WERI-Rb-1 (cell line): ENCODE measurements at regions not wholly inside any gene's neighbourhood (a gene's known extent, or its start where the extent isn't known, plus 50 kb on each side); places are given as distances from the start of the nearest gene placed in this dataset.

Source experiments
- DNase-seq: peaks from one replicate; pipeline ENCODE4 v3.0.0-alpha.2; 2020
- H3K27ac ChIP-seq: fragments of 250-450 bp; sonication (Bioruptor Pico); 2 replicates; pipeline ENCODE4 v1.5.1; 2020; ENCODE audit warnings: mild to moderate bottlenecking, moderate library complexity
- H3K27me3 ChIP-seq: fragments of 250-450 bp; sonication (Bioruptor Pico); 2 replicates; pipeline ENCODE4 v1.5.1; 2021; ENCODE audit warnings: mild to moderate bottlenecking, low read depth, moderate library complexity; ENCODE audit not compliant: insufficient read depth, severe bottlenecking
- H3K36me3 ChIP-seq: fragments of 250-450 bp; sonication (Bioruptor Pico); 2 replicates; pipeline ENCODE4 v1.5.1; 2020; ENCODE audit warnings: mild to moderate bottlenecking, moderate library complexity
- H3K4me3 ChIP-seq: 2 replicates; pipeline ENCODE4 v1.5.1; 2011; ENCODE audit warnings: low read depth, mild to moderate bottlenecking, control low read depth, low read length
- H3K9me3 ChIP-seq: fragments of 250-450 bp; sonication (Bioruptor Pico); 2 replicates; pipeline ENCODE4 v1.5.1; 2021; ENCODE audit warnings: mild to moderate bottlenecking, moderate library complexity; ENCODE audit not compliant: severe bottlenecking
- TF ChIP-seq, protein P1 (sequence below): IDR thresholded peaks from 2 replicates; pipeline ENCODE4 v1.5.1; 2011; ENCODE audit warnings: low read depth, mild to moderate bottlenecking, control low read depth, inconsistent platforms, low read length

DNA sequence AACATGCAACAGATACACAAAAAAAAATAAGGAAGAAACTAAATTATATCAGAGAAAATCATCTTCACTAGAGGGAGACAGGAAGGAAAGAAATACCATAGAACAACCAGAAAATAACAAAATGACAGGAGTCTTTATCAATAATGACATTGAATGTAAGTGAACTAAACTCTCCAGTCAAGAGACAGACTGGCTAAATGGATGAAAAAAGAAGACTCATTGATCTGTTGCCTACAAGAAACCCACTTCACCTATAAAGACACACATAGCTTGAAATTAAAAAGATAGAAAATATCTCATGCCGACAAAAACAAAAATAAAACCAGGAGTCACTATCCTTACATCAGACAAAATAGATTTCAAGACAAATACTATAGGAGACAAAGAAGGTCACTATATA is 593.1 kb upstream of the USP24 start:
- DNase-seq = no peak
- no peaks in the 10 kb centered on the region for H3K9me3 ChIP-seq
- H3K27me3 ChIP-seq = no peaks in the 10 kb centered on the region
- no peak overlapping the region for H3K27ac ChIP-seq
- no peak overlapping the region for H3K4me3 ChIP-seq
- TF ChIP-seq, protein P1, sequence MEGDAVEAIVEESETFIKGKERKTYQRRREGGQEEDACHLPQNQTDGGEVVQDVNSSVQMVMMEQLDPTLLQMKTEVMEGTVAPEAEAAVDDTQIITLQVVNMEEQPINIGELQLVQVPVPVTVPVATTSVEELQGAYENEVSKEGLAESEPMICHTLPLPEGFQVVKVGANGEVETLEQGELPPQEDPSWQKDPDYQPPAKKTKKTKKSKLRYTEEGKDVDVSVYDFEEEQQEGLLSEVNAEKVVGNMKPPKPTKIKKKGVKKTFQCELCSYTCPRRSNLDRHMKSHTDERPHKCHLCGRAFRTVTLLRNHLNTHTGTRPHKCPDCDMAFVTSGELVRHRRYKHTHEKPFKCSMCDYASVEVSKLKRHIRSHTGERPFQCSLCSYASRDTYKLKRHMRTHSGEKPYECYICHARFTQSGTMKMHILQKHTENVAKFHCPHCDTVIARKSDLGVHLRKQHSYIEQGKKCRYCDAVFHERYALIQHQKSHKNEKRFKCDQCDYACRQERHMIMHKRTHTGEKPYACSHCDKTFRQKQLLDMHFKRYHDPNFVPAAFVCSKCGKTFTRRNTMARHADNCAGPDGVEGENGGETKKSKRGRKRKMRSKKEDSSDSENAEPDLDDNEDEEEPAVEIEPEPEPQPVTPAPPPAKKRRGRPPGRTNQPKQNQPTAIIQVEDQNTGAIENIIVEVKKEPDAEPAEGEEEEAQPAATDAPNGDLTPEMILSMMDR = no peak
- H3K36me3 ChIP-seq = no peaks in the 10 kb centered on the region

DNA sequence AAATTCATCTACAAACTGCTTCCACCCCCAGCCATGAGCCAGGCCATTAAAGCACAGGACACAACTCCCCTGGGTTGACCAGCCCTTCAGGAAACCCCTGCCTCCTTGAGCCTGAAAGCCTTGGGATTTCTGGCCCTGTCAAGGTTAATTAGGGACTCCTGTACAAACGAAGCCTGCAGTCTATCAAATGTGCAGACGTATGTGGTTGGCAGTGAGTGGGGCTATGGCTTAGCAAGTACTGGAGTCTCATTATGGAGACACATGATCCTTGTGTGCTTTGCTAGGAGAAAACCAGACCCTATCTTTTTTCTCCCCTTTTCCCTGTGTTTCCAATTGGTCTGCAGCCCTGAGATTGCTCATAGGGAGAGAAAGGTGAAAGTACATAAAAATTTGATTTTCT is 588.3 kb upstream of the USP24 start:
- Histone ChIP-seq H3K36me3 (no peaks in the 10 kb centered on the region), H3K9me3 (peaks cover 6% of the 10 kb centered on the region), H3K4me3 (no peak overlapping the region), H3K27ac (no peak overlapping the region), H3K27me3 (no peaks in the 10 kb centered on the region)
- DNase-seq = no peak
- TF ChIP-seq, protein P1 = no peak

DNA sequence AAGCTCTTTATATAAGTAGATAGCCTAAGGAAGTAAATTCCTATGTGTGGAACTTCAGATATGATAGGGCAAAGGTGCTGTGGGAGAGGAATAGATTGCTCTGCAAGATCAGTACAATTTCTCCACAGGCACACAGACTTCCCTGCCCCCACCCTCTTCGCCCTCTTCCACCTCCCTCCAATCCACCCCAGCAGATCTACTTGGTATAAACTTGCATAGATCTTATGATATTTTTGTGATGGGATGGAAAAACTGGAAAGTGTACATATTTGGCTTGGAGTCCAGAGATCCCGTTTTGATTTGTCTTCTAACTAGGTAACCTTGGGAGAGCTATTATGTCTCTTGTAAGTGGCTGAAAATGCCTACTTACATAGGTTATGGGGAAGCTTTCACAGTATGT is 586.3 kb upstream of the USP24 start:
- peaks cover 6% of the 10 kb centered on the region for H3K9me3 ChIP-seq
- no peak overlapping the region for H3K4me3 ChIP-seq
- no peaks in the 10 kb centered on the region for H3K27me3 ChIP-seq
- no peak overlapping the region for H3K27ac ChIP-seq
- no peaks in the 10 kb centered on the region for H3K36me3 ChIP-seq
- TF ChIP-seq, protein P1 = no peak
- no peak for DNase-seq

DNA sequence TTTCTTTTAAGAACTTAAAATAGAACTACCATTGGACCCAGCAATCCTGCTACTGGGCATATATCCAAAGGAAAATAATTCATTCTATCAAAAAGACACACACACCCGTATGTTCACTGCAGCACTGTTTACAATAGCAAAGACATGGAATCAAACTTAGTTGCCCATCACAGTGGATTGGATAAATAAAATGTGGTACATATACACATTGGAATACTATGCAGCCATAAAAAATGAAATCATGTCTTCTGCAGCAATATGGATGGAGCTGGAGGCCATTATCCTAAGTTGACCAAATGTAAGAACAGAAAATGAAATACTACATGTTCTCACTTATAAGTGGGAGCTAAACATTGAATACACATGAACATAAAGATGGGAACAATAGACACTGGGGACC is 585.3 kb upstream of the USP24 start:
- Histone ChIP-seq H3K27ac (no peak overlapping the region), H3K9me3 (peaks cover 6% of the 10 kb centered on the region), H3K36me3 (no peaks in the 10 kb centered on the region), H3K27me3 (no peaks in the 10 kb centered on the region), H3K4me3 (no peak overlapping the region)
- DNase-seq = no peak
- TF ChIP-seq, protein P1 = no peak

DNA sequence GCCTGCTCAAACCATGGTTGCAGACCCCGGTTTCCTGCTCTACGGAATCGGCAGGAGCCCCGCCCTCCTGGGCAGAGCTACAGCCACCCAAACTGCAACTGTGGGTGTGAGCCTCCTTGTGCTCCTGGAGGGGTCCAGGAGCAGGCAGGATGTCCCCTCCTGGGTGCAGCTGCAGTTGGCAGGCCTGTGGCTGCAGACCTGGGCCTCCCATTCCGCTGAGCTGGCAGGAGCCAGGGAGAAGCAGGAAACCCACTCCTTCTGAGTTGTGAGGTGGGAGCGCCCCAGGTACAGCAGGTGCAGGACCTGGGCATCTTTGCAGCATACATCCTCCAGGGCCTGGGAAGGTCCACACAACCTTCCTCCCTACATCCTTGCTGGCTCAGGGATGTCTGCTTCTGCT is 578.7 kb upstream of the USP24 start:
- no peak overlapping the region for H3K27ac ChIP-seq
- H3K9me3 ChIP-seq = no peaks in the 10 kb centered on the region
- H3K27me3 ChIP-seq = no peaks in the 10 kb centered on the region
- no peak overlapping the region for H3K4me3 ChIP-seq
- no peaks in the 10 kb centered on the region for H3K36me3 ChIP-seq
- TF ChIP-seq, protein P1 = no peak
- DNase-seq = no peak

DNA sequence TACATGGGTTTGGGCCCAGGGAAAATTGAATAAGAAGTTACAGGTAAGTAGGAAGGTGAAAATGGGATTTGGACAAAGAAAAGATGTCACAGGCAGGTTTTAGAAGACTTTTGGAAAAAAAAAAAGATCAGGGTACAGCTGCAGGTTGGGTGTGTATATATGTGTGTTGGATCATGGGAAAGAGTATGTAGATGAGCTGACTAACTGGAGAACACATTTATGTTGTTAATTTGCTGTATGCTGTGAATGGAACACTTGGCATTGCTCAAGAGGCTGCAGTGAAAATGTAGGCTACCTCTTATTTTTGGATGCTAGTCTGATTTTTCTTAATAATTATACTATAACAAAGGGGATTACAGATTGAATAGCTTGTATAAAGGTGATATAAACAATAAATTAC is 577.7 kb upstream of the USP24 start:
- no peak overlapping the region for H3K4me3 ChIP-seq
- TF ChIP-seq, protein P1 = no peak
- H3K27ac ChIP-seq = no peak overlapping the region
- H3K27me3 ChIP-seq = no peaks in the 10 kb centered on the region
- no peak for DNase-seq
- H3K36me3 ChIP-seq = no peaks in the 10 kb centered on the region
- H3K9me3 ChIP-seq = no peaks in the 10 kb centered on the region
